DMS 273 (cell line): ENCODE measurements at regions not wholly inside any gene's neighbourhood (a gene's known extent, or its start where the extent isn't known, plus 50 kb on each side); places are given as distances from the start of the nearest gene placed in this dataset.
A peak's percentile ranks its signal among the peaks of the same experiment; 100 is the strongest.

Source experiments
- DNase-seq: peaks from one replicate; lab custom pipeline; 2025; ENCODE audit not compliant: unreplicated experiment; lab: John Stamatoyannopoulos, UW

DNA sequence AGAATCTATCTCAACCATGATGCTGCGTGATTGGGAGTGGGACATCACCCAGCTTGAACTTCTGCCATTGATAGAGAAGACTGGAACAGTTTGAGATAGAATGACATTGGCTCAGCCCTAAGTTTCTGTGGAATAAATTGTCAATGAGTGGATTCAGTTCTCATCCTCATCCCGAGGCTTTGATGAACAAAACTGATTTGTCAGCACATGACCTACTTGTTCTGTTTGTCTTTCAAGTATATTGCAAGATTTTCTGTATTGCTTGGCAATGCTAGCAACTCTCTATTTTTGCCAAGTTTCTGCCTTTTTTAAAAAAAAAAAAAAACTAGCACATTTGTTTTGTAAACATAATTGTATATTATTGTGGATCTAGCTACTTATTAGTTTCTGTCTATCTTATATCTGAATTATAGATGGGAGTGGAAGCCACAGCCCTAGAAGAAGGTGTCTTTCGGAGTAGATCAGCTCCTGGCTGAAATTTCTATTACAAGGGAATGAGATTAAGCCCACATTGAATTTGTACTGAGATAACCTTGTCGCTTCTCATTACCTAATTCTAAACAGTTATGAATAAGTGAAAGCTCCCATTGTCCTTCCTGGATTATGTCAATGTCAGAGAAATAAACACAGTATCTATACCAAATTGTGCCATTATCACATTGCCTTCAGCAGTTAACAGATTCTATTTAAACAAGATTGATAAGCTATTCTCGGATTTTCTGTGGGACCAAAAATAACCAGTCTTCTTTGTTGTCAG lies 166.1 kb downstream of the TNFSF13B start:
- DNase-seq = no peak

- no peak for DNase-seq
Measured at GRCh38 chr13:108437496-108437895, 168.0 kb downstream of the TNFSF13B start.

DNA sequence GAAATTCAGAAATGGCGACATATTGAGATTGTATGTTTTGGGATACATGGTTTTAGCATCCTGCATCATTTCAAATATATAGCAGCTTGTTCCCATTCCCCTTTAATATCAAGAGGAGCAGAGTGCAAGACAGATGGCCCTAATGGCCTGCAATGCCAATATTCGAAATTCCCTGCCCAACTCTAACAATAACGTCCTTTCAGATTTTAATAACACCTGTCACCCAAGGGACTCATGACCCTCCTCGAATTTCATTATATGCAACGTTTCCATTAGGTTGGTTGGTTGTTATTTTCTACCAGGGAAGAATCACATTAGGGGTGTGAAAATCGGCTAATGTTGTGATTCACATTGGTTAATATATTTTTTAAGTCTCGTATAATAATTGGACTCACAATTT lies 170.0 kb downstream of the TNFSF13B start:
- DNase-seq = peak; percentile 1

- no peak for DNase-seq
Measured at GRCh38 chr13:108444448-108444847, 174.9 kb downstream of the TNFSF13B start.

DNA sequence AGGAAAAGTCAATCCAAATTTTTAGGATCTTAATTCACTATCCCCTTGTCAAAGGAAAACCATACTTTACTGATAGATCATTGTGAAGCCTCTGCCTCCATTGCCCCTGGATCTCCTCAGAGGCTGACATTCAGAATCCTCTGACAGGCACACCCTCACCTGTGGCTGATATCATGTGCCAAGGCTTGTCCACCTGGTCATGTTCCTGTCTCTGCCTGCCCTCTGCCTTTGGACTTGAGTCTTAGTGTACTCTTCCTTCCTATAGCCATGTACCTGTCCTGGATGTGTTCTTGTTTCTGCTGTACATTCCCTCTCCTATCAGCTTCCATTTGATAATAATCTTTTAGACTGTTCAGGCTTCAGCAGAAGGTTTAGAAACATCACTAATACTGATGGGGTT lies 179.4 kb downstream of the TNFSF13B start:
- no peak for DNase-seq

DNA sequence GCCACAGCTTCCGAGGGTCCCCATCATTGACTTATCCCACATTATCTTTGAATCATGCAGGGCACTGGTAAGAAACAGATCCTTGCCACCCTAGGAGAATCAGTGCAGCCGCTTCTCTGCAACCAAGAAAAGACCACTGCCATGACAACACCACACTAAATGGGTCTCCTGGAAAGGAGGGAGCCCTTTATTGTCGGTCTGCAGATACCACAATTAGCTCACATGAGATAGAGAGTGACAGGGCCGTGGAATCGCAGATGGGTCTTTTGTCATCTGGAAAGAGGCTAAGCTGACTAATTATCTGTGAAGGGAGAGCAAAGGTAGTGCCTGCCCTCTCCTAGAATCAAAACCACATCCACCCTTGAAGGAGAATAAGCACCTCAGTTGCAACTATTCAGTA lies 178.3 kb upstream of the MYO16 start:
- no peak for DNase-seq

- no peak for DNase-seq
Measured at GRCh38 chr13:108455320-108455719, 174.1 kb upstream of the MYO16 start.

- DNase-seq = no peak
Measured at GRCh38 chr13:108460043-108460442, 169.4 kb upstream of the MYO16 start.

- no peak for DNase-seq
Measured at GRCh38 chr13:108460746-108461145, 168.7 kb upstream of the MYO16 start.

DNA sequence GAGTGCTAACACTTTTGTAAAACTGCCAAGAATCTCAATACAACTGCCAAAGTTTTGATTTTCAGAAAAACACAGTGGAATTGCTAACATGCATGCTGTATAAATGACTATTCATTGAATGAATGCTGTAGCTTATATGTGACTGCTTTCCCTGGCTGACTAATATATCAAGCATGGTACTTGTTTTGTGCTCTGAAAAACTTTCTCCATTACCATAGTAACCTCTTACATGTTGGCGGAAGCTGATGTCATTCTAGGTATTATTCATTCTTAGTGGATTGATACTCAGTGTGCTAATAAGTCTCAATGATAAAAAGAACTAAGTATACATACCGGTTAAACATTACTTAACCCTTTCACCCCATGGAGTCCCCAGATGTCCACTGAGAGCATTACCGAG lies 166.1 kb upstream of the MYO16 start:
- no peak for DNase-seq

- no peak for DNase-seq
Measured at GRCh38 chr13:108470921-108471320, 158.5 kb upstream of the MYO16 start.

- DNase-seq = no peak
Measured at GRCh38 chr13:108475181-108475580, 154.2 kb upstream of the MYO16 start.

- DNase-seq = no peak
Measured at GRCh38 chr13:108477376-108477775, 152.0 kb upstream of the MYO16 start.

DNA sequence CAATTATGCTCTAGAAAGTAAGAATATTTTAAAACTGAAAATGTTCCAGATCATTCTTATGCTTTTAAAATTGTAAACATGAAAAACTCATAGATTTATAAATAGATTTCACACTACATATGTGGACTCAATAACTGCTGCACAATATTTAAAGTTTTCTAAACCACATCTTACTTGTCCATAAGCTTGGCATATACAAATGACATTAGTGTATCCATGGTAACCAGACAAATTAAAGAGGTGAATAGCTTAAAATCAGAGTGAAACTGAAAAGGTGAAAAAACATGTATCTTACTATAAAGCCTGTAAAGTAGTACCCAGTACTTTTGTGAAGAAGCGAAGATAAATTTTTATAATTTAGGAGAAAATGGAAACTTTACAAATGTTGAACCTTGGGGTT lies 151.2 kb upstream of the MYO16 start:
- DNase-seq = no peak

DNA sequence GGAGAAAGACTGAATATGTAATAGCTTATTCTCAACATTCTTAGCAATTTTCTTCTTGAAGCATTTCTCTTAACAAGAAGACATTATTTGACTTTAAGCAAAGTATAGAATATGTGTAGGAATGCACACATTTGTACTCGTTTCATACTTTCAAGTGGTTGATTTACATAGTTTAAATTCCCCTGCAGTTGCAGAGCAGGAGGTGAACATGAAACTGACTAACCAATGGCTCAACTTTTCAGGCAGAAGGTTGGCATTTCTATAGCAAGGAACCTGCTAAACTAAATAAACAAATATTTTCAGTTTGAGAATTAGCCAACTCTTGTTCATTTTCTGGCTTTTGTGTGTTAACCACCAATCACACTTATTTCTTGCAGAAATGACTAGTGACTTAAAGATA lies 145.4 kb upstream of the MYO16 start:
- no peak for DNase-seq

DNA sequence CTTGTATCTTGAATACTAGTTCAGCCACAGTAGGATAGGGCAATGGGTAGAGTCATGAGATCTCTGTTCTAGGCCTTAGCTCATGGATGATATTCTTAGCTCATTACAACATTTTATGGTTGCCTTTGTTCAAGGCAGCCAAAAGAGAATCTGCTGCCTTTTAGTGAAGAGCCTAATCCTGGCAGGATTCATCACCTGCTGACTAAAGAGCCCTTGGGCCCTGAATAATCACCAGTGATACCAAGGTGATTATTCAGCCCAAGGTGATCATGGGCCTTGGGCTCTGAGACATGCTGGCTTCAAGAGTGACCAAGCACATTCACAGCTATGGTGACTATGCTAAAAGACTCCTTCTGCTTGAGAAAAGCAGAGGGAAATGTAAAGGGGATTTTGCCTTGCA lies 143.3 kb upstream of the MYO16 start:
- DNase-seq = no peak

DNA sequence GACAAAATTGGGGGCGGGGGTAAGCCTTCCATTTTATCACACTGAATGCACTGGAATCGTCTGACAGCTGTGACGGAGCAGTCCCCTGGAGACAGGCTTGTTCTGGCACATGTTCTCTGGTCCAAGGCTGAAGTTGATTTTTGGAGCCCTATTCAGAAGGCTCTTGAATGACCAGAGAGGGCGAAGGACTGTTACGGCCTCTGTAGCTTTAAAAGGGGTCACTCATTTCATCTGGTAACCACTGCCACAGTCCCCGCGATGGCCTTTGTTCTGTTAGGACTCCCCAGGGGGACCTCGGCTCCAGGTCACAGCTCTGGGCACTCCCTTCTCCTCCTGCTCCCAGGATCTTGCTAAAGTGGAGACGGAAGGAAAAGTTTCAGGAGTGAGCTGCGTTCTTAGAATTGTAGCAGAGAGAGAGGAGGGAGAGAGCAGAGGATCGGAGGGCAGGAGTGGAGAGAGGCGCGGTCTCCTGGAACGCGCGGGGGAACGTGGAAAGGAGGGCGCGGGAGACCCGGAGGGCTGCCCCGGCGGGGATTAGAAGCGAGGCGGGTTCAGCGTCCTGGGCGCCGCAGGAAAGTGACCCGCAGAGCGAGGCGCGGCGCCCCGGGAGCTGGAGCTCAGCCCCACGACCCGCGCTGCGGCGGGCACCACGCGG lies 134.3 kb upstream of the MYO16 start:
- peak; percentile 7 for DNase-seq

- DNase-seq = peak; percentile 7
Measured at GRCh38 chr13:108495646-108496361, 133.6 kb upstream of the MYO16 start.

DNA sequence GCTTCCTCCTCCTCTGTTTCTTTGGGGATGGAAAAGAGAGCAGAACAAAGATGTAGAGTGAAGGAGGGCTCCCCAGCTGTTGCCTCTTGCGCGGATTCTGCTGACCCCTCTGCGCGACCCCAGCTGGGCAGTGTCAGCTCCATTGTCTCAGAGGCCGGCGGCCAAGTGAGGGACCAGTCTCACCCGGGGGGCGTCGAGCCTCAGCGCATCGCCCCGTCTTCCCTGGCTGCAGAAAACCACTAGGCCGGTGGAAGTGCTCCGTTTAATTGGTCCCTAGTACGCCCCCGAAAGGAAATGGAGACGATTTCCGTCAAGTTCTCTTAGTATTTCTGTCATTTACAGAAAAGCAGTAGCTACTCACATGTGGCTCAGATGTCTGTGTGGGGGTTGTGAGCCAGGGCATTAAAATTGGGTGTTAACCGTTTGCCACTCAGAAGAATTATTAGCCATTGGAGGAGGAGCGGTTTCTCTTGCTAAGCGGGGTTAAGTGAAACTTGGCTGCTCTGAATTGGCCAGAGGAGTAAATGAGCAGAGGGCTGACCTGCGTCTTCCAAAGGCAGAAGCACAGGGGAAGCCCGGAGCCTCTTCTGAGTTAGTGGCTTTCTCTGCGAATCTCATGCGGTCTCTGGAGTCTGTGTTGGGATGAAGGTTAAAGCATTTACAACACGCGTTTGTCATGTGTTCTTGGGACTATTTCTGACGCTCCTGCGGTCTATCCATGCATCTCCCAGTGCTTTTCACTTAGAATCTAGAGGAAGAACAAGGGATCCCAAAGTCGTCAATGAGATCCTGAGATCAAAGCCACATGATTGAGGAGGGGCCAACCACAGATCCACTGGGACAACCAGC lies 132.8 kb upstream of the MYO16 start:
- DNase-seq = no peak

- no peak for DNase-seq
Measured at GRCh38 chr13:108500711-108501110, 128.7 kb upstream of the MYO16 start.

DNA sequence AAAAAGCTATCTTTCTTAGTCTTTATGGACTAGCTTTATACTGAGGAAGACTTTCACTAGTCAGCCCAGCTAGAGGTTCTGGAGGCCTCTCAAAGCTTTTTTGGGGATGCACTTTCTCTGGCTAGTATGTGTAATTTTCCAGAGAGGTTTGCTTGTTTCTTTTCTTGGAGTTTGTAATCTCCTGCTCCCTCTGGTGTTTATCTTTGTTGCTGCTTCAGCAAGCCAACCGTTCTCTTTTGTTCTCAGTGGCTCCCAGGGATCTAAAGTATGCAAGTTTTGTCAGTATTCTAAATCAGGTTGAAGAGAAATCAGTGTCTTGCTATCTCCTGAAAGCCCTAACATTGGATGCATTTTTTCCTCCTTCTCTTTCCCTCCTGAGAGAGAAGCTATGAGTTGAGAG lies 121.1 kb upstream of the MYO16 start:
- peak; percentile 5 for DNase-seq
